ENCODE measurements at regions not wholly inside any gene's neighbourhood (a gene's known extent, or its start where the extent isn't known, plus 50 kb on each side); places are given as distances from the start of the nearest gene placed in this dataset.

DNA sequence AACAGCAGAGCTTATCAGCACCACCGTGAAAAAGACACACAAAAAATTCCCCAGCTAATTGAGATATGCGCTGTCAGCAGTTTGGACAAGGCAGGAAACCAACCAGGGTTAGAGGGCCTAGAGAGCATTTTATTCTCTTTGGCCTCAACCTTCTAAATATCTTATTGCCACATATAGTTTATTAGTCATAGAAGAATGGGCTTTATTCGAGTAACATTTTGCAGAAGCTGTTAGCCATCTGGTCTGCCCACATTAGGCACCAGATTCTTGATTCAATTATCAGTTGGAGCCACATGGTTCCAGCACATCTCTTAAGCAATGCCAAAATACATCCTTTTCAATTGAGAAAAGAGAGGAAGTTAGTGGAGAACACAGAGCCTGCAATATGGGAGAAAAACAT, 109.9 kb upstream of the CXADR start:
- ATAC-seq, result no peak
- H3K27me3 ChIP-seq, result no peaks in the 10 kb centered on the region

DNA sequence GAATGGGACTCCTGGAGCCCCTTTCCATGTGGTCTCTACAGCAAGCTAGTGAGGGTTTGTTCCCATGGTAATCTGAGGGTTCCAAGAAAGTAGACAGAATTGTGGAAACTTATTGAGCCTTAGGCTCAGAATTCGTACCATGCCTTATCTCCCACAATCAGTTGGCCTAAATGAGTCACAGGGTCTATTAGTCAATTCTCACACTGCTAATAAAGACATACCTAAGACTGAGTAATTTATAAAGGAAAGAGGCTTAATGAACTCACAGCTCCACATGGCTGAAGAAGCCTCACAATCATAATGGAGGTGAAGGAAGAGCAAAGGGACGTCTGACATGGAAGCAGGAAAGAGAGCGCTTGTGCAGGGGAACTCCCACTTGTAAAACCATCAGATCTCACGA, 106.6 kb upstream of the CXADR start:
- TF ChIP-seq, protein P1, sequence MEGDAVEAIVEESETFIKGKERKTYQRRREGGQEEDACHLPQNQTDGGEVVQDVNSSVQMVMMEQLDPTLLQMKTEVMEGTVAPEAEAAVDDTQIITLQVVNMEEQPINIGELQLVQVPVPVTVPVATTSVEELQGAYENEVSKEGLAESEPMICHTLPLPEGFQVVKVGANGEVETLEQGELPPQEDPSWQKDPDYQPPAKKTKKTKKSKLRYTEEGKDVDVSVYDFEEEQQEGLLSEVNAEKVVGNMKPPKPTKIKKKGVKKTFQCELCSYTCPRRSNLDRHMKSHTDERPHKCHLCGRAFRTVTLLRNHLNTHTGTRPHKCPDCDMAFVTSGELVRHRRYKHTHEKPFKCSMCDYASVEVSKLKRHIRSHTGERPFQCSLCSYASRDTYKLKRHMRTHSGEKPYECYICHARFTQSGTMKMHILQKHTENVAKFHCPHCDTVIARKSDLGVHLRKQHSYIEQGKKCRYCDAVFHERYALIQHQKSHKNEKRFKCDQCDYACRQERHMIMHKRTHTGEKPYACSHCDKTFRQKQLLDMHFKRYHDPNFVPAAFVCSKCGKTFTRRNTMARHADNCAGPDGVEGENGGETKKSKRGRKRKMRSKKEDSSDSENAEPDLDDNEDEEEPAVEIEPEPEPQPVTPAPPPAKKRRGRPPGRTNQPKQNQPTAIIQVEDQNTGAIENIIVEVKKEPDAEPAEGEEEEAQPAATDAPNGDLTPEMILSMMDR (IDR thresholded peaks at IDR 0.05 in 4 of 5, conservative IDR thresholded peaks at IDR 0.05 in 1 of 5), result no peak
- no peak for TF ChIP-seq POLR2A (IDR thresholded peaks at IDR 0.05)
- Histone ChIP-seq H3K36me3 (no peaks in the 10 kb centered on the region), H3K4me1 (no peaks in the 10 kb centered on the region), H3K4me3 (no peak overlapping the region), H3K27me3 (no peaks in the 10 kb centered on the region), H3K27ac (no peak overlapping the region), H3K9me3 (peaks cover 0 to 6% (median 0%) of the 10 kb centered on the region in 3 donors)
- intact Hi-C loops (cut with DNase I; ENCODE audit: low total_unique reads) (no loop called here), in situ Hi-C loops (cut with MboI; ENCODE audit: low sequenced_read_pairs in 4 of 4) (no loop called here)
- ATAC-seq, result no peak
- no peak for DNase-seq

More for the DNA sequence above, 109.9 kb upstream of the CXADR start:
- TF ChIP-seq, protein P1 (IDR thresholded peaks at IDR 0.05 in 4 of 5, conservative IDR thresholded peaks at IDR 0.05 in 1 of 5), result no peak
- TF ChIP-seq POLR2A (IDR thresholded peaks at IDR 0.05), result no peak
- Histone ChIP-seq H3K36me3 (no peaks in the 10 kb centered on the region), H3K4me1 (no peaks in the 10 kb centered on the region), H3K27ac (no peak overlapping the region), H3K9me3 (peaks cover 0 to 6% (median 0%) of the 10 kb centered on the region in 3 donors), H3K4me3 (no peak overlapping the region)
- intact Hi-C loops (cut with DNase I; ENCODE audit: low total_unique reads) (no loop called here), in situ Hi-C loops (cut with MboI; ENCODE audit: low sequenced_read_pairs in 4 of 4) (no loop called here)
- no peak for DNase-seq

DNA sequence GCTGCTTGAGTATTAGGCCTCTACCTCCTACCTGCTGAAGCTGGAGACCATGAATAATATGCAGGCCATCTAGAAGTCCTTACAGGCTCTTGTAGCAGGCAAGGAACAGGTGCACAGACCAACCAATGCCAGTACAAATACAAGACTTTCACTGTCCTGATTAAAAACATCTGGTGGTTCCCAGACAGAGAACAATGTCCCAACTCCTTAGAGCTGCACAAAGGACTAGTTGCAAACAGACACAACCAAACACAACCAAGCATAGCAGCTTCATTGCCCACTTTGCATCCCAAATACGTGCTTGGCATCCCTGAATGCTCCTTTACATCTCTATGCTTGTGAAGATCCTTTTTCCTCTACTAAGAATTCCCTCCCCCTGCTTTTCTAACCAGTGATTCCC, 98.1 kb upstream of the CXADR start:
- Histone ChIP-seq H3K4me3 (no peak overlapping the region), H3K36me3 (no peaks in the 10 kb centered on the region), H3K27ac (no peak overlapping the region), H3K9me3 (no peaks in the 10 kb centered on the region), H3K4me1 (no peaks in the 10 kb centered on the region), H3K27me3 (no peaks in the 10 kb centered on the region)
- ATAC-seq (no peak), DNase-seq (no peak)
- intact Hi-C loops (cut with DNase I; ENCODE audit: low total_unique reads), result no loop called here
- TF ChIP-seq POLR2A (IDR thresholded peaks at IDR 0.05), result no peak
- TF ChIP-seq, protein P1 (IDR thresholded peaks at IDR 0.05 in 4 of 5, conservative IDR thresholded peaks at IDR 0.05 in 1 of 5), result no peak
- in situ Hi-C loops (cut with MboI; ENCODE audit: low sequenced_read_pairs in 4 of 4), result no loop called here

DNA sequence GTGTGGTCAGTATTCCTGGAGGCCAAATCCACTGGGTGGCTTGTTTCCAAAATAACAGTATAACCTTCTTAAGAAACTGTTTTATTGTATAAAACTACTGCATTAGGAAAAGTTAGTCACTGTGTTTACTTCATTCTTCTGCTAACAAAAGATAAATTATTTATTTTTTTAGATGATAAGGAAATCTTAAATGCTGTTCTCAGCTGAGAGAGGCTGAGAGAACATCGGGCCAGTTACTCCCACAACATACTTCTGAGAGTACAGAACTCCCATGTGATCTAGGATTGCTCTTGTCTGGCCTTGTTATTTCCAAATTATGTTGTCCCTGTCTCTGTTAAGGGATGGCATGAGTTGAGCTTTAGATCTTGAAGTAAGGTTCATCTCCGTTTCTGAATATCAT, 96.7 kb upstream of the CXADR start:
- Histone ChIP-seq H3K4me1 (no peaks in the 10 kb centered on the region), H3K36me3 (no peaks in the 10 kb centered on the region), H3K9me3 (no peaks in the 10 kb centered on the region), H3K27ac (no peak overlapping the region), H3K27me3 (no peaks in the 10 kb centered on the region), H3K4me3 (no peak overlapping the region)
- TF ChIP-seq POLR2A (IDR thresholded peaks at IDR 0.05), result no peak
- TF ChIP-seq, protein P1 (IDR thresholded peaks at IDR 0.05 in 4 of 5, conservative IDR thresholded peaks at IDR 0.05 in 1 of 5), result no peak
- in situ Hi-C loops (cut with MboI; ENCODE audit: low sequenced_read_pairs in 4 of 4), result no loop called here
- intact Hi-C loops (cut with DNase I; ENCODE audit: low total_unique reads), result no loop called here
- DNase-seq (no peak), ATAC-seq (no peak)

DNA sequence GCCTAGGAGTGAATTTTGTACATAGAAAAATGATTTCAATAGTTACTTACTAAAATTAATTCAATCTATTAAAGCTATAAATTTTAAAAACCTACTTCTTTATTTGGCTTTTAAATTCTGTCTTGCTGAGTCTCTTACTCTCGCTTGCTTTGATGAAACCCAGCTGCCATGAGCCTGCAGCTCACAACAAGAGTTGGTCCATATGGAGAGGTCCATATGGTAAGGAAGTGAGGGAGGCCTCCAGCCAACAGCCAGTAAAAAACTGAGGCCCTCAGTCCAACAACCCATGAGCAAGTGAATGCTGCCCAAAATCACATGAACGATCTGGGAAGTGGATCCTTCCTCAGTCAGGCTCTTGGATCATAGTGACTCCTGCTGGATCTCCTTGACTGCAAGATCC, 89.9 kb upstream of the CXADR start:
- Histone ChIP-seq H3K4me1 (no peaks in the 10 kb centered on the region), H3K4me3 (no peak overlapping the region), H3K27ac (no peak overlapping the region), H3K27me3 (no peaks in the 10 kb centered on the region), H3K9me3 (no peaks in the 10 kb centered on the region), H3K36me3 (no peaks in the 10 kb centered on the region)
- in situ Hi-C loops (cut with MboI; ENCODE audit: low sequenced_read_pairs in 4 of 4), result no loop called here
- no peak for DNase-seq
- intact Hi-C loops (cut with DNase I; ENCODE audit: low total_unique reads), result no loop called here
- TF ChIP-seq POLR2A (IDR thresholded peaks at IDR 0.05), result no peak
- TF ChIP-seq, protein P1 (IDR thresholded peaks at IDR 0.05 in 4 of 5, conservative IDR thresholded peaks at IDR 0.05 in 1 of 5), result no peak
- ATAC-seq, result no peak

Measured in gastrocnemius medialis (tissue), 4 donors.